Adrenal gland (tissue), 5 donors: ENCODE measurements at regions not wholly inside any gene's neighbourhood (a gene's known extent, or its start where the extent isn't known, plus 50 kb on each side); places are given as distances from the start of the nearest gene placed in this dataset.

ENCODE experiments used
- CTCF ChIP-seq, 6 experiments: fragments of 450-650 bp in 4 of 6; fragments of 200-600 bp in 2 of 6; sonication (generic) in 1 of 6; IDR thresholded peaks; 1 replicate in 5 of 6; 2 replicates in 1 of 6; pipeline versions ENCODE4 v1.5.1 to v1.8.0; 2016 to 2021; ENCODE audit warnings: antibody characterized with exemption in 6 of 6, mild to moderate bottlenecking in 2 of 6, moderate library complexity in 1 of 6
- POLR2A ChIP-seq, 2 donors: fragments of 450-650 bp; IDR thresholded peaks; one replicate each; pipeline ENCODE4 v1.6.1; 2017; ENCODE audit warnings: antibody characterized with exemption in 2 of 2, mild to moderate bottlenecking in 2 of 2, moderate library complexity in 1 of 2
- donor health status: DM: no; HTN: no; CAD: no.

GRCh38 chr14:25756876-25757275 lies 706.9 kb upstream of the STXBP6 start:
- TF ChIP-seq POLR2A (IDR thresholded peaks at IDR 0.05), result no peak
- TF ChIP-seq CTCF (IDR thresholded peaks at IDR 0.05), result no peak
